MM.1S (cell line): ENCODE measurements at regions not wholly inside any gene's neighbourhood (a gene's known extent, or its start where the extent isn't known, plus 50 kb on each side); places are given as distances from the start of the nearest gene placed in this dataset.
A peak's percentile ranks its signal among the peaks of the same experiment; 100 is the strongest.

ENCODE experiments used
- DNase-seq: peaks from one replicate; pipeline ENCODE4 v3.0.0-alpha.2; 2015
- H2AFZ ChIP-seq: fragments of 300-600 bp; sonication (generic); 2 replicates; pipeline ENCODE4 v1.6.0; 2016; ENCODE audit warnings: antibody characterized with exemption, low read length
- H3F3A ChIP-seq: fragments of 300-600 bp; sonication (generic); 2 replicates; pipeline ENCODE4 v1.6.1; 2016; ENCODE audit warnings: mild to moderate bottlenecking, antibody characterized with exemption, low read length, moderate library complexity, mixed read lengths; ENCODE audit not compliant: insufficient read depth
- H3K27ac ChIP-seq: fragments of 300-600 bp; sonication (generic); 2 replicates; pipeline ENCODE4 v1.5.1; 2016; ENCODE audit warnings: mild to moderate bottlenecking, low read length
- H3K27me3 ChIP-seq: fragments of 300-600 bp; sonication (generic); replicated peaks from 2 replicates; pipeline ENCODE4 v1.6.0; 2016; ENCODE audit warnings: low read length; ENCODE audit not compliant: insufficient read depth
- H3K36me3 ChIP-seq: fragments of 300-600 bp; sonication (generic); replicated peaks from 2 replicates; pipeline ENCODE4 v1.6.1; 2016; ENCODE audit warnings: mild to moderate bottlenecking, low read length, mixed read lengths; ENCODE audit not compliant: insufficient read depth
- H3K4me1 ChIP-seq: fragments of 300-600 bp; sonication (generic); 2 replicates; pipeline ENCODE4 v1.6.1; 2016; ENCODE audit warnings: low read length, mixed read lengths
- H3K4me2 ChIP-seq: fragments of 300-600 bp; sonication (generic); 2 replicates; pipeline ENCODE4 v1.6.0; 2016; ENCODE audit warnings: low read depth, low read length
- H3K4me3 ChIP-seq: fragments of 300-600 bp; sonication (generic); 2 replicates; pipeline ENCODE4 v1.5.1; 2016; ENCODE audit warnings: low read length, mixed read lengths
- H3K79me2 ChIP-seq: fragments of 300-600 bp; sonication (generic); 2 replicates; pipeline ENCODE4 v1.6.1; 2016; ENCODE audit warnings: mixed run types, low read length, mixed read lengths
- H3K9ac ChIP-seq: fragments of 300-600 bp; sonication (generic); 2 replicates; pipeline ENCODE4 v1.6.1; 2016; ENCODE audit warnings: low read length, mixed read lengths
- H3K9me2 ChIP-seq: fragments of 300-600 bp; sonication (generic); replicated peaks from 2 replicates; pipeline ENCODE4 v1.6.1; 2016; ENCODE audit warnings: mild to moderate bottlenecking, low read length, mixed read lengths; ENCODE audit not compliant: insufficient read depth
- H3K9me3 ChIP-seq: fragments of 300-600 bp; sonication (generic); replicated peaks from 2 replicates; pipeline ENCODE4 v1.6.1; 2016; ENCODE audit warnings: mild to moderate bottlenecking, low read length, mixed read lengths; ENCODE audit not compliant: insufficient read depth
- H4K20me1 ChIP-seq: fragments of 300-600 bp; sonication (generic); 2 replicates; pipeline ENCODE4 v1.6.1; 2016; ENCODE audit warnings: mild to moderate bottlenecking, low read length, moderate library complexity, mixed read lengths; ENCODE audit not compliant: insufficient read depth
- EZH2 ChIP-seq: fragments of 300-600 bp; sonication (generic); optimal IDR thresholded peaks from 2 replicates; pipeline ENCODE3; 2017; ENCODE audit warnings: low read depth, mild to moderate bottlenecking, antibody characterized with exemption, low read length, mixed read lengths
- EZH2phosphoT487 ChIP-seq: fragments of 300-600 bp; sonication (generic); IDR thresholded peaks from 2 replicates; pipeline ENCODE4 v1.6.1; 2018; ENCODE audit warnings: antibody characterized with exemption, low read length
- TF ChIP-seq, protein P1 (sequence below): fragments of 300-600 bp; sonication (generic); IDR thresholded peaks from 2 replicates; pipeline ENCODE4 v1.5.1; 2016; ENCODE audit warnings: antibody characterized with exemption, low read length, mixed read lengths

DNA sequence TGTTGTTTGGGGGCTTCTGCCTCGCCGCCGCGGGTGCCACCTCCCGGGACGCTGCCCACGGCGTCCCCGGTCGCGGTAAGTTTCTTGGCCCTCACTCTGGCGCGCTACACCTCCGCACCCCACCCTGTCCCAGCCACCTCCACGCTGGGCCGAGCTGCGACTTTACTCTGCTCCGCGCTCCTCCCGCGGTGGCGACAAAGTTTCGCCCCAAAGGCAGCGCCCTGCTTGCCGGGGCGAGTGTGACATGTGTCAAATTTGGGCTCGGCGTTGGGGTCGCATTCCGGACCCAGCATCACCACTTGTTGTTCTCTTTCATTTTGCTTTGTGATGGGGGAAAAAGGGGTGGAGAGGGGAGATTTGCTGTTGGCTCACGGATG lies 167.7 kb upstream of the PPP1R3A start:
- H3K27ac ChIP-seq = peak overlapping the region; percentile 96
- H3K36me3 ChIP-seq = no peaks in the 10 kb centered on the region
- peaks cover 34% of the 10 kb centered on the region for H3F3A ChIP-seq
- no peaks in the 10 kb centered on the region for H3K9me2 ChIP-seq
- no peaks in the 10 kb centered on the region for H3K9me3 ChIP-seq
- H3K4me2 ChIP-seq = peak overlapping the region; percentile 97
- peak overlapping the region; percentile 95 for H2AFZ ChIP-seq
- H3K79me2 ChIP-seq = peaks cover 30% of the 10 kb centered on the region
- H3K27me3 ChIP-seq = no peaks in the 10 kb centered on the region
- peaks cover 11% of the 10 kb centered on the region for H3K4me1 ChIP-seq
- TF ChIP-seq EZH2phosphoT487 (no peak), EZH2 (no peak)
- TF ChIP-seq, protein P1, sequence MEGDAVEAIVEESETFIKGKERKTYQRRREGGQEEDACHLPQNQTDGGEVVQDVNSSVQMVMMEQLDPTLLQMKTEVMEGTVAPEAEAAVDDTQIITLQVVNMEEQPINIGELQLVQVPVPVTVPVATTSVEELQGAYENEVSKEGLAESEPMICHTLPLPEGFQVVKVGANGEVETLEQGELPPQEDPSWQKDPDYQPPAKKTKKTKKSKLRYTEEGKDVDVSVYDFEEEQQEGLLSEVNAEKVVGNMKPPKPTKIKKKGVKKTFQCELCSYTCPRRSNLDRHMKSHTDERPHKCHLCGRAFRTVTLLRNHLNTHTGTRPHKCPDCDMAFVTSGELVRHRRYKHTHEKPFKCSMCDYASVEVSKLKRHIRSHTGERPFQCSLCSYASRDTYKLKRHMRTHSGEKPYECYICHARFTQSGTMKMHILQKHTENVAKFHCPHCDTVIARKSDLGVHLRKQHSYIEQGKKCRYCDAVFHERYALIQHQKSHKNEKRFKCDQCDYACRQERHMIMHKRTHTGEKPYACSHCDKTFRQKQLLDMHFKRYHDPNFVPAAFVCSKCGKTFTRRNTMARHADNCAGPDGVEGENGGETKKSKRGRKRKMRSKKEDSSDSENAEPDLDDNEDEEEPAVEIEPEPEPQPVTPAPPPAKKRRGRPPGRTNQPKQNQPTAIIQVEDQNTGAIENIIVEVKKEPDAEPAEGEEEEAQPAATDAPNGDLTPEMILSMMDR = no peak
- H3K4me3 ChIP-seq = peak overlapping the region; percentile 88
- H4K20me1 ChIP-seq = no peaks in the 10 kb centered on the region
- DNase-seq = peak; percentile 69
- H3K9ac ChIP-seq = peak overlapping the region; percentile 91

DNA sequence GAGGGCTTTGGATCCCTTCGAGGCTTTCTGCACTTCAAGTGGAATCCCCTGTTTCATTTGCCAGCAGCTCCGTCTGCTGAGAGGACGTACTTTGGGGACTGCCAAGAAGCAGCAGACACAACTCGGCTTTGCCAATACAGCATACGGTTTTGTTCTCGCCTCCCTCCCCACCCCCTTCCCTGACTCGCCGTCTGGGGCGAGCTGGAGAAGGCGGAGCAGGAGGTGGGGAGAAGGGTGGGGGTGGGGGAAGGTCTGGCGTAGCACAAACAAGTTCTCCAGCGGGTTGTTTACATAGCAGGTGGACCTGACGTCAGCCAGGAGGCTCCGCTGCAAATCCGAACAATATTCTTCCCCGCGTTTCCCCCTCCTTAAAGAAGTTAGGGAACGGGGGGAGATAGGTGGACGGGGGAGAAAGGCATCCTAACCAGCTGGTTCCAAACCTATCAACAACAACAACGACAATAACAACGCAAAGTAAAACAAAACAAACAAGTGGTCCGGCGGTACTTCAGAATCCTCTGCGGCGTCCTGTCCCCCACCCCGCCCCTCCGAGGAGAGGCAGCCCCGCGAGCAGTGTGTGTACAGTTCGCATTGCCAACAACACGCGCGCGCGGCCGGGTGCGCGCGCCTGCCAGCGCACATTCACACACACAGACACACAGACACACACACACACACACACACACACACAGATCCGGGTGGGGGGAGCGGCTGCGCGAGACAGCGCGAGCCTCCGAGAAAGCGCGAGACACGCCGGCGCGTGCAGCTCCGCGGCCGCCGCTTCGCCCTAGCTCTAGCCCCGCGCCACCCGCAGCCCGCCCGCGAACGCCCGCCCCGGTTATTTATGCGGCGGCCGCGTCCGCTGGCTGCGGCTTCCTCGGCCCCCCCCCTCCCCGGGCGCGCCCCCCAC lies 167.0 kb upstream of the PPP1R3A start:
- peaks cover 11% of the 10 kb centered on the region for H3K4me1 ChIP-seq
- DNase-seq = peak; percentile 97
- H3K9me2 ChIP-seq = no peaks in the 10 kb centered on the region
- TF ChIP-seq, protein P1 = no peak
- no peak for TF ChIP-seq EZH2
- no peak for TF ChIP-seq EZH2phosphoT487
- peak overlapping the region; percentile 95 for H2AFZ ChIP-seq
- H3K36me3 ChIP-seq = no peaks in the 10 kb centered on the region
- no peaks in the 10 kb centered on the region for H4K20me1 ChIP-seq
- peak overlapping the region; percentile 91 for H3K9ac ChIP-seq
- no peaks in the 10 kb centered on the region for H3K27me3 ChIP-seq
- H3K79me2 ChIP-seq = peaks cover 30% of the 10 kb centered on the region
- no peaks in the 10 kb centered on the region for H3K9me3 ChIP-seq
- peak overlapping the region; percentile 96 for H3K27ac ChIP-seq
- H3F3A ChIP-seq = peaks cover 34% of the 10 kb centered on the region
- peak overlapping the region; percentile 88 for H3K4me3 ChIP-seq
- peak overlapping the region; percentile 97 for H3K4me2 ChIP-seq

DNA sequence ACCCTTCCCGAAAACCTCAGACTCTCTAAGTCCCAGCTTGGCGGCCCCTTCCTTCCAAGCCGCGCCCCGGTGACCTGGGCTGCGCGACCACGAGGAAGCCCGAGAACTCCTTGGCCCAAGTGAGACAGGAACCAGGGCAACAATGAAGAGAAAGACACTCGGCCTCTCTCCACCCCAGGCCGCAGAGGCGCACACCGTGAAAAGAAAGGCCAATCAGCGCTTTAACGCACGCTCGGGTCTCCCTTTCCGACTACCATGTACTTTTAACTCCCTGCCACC lies 166.4 kb upstream of the PPP1R3A start:
- Histone ChIP-seq H3K9me2 (no peaks in the 10 kb centered on the region), H3K79me2 (peaks cover 26% of the 10 kb centered on the region), H3K36me3 (no peaks in the 10 kb centered on the region), H4K20me1 (no peaks in the 10 kb centered on the region), H3K4me3 (peak overlapping the region; percentile 88), H3F3A (peaks cover 34% of the 10 kb centered on the region), H3K9ac (peak overlapping the region; percentile 91), H3K4me1 (peaks cover 11% of the 10 kb centered on the region), H2AFZ (peak overlapping the region; percentile 95), H3K4me2 (peak overlapping the region; percentile 97), H3K9me3 (no peaks in the 10 kb centered on the region), H3K27ac (peak overlapping the region; percentile 96), H3K27me3 (no peaks in the 10 kb centered on the region)
- no peak for TF ChIP-seq EZH2phosphoT487
- TF ChIP-seq EZH2 = no peak
- TF ChIP-seq, protein P1 = no peak
- DNase-seq = no peak
